ENCODE measurements at regions not wholly inside any gene's neighbourhood (a gene's known extent, or its start where the extent isn't known, plus 50 kb on each side); places are given as distances from the start of the nearest gene placed in this dataset.

GRCh38 chr5:144089401-144090021, 80.9 kb downstream of the YIPF5 start:
- TF ChIP-seq, protein P1, sequence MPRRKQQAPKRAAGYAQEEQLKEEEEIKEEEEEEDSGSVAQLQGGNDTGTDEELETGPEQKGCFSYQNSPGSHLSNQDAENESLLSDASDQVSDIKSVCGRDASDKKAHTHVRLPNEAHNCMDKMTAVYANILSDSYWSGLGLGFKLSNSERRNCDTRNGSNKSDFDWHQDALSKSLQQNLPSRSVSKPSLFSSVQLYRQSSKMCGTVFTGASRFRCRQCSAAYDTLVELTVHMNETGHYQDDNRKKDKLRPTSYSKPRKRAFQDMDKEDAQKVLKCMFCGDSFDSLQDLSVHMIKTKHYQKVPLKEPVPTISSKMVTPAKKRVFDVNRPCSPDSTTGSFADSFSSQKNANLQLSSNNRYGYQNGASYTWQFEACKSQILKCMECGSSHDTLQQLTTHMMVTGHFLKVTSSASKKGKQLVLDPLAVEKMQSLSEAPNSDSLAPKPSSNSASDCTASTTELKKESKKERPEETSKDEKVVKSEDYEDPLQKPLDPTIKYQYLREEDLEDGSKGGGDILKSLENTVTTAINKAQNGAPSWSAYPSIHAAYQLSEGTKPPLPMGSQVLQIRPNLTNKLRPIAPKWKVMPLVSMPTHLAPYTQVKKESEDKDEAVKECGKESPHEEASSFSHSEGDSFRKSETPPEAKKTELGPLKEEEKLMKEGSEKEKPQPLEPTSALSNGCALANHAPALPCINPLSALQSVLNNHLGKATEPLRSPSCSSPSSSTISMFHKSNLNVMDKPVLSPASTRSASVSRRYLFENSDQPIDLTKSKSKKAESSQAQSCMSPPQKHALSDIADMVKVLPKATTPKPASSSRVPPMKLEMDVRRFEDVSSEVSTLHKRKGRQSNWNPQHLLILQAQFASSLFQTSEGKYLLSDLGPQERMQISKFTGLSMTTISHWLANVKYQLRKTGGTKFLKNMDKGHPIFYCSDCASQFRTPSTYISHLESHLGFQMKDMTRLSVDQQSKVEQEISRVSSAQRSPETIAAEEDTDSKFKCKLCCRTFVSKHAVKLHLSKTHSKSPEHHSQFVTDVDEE (CRISPR knock-in tag; IDR thresholded peaks at IDR 0.05), result no peak
- TF ChIP-seq ESRRG (CRISPR knock-in tag; IDR thresholded peaks at IDR 0.05) (no peak), TOX (CRISPR knock-in tag; IDR thresholded peaks at IDR 0.05; ENCODE audit: borderline replicate concordance) (no peak)
- ATAC-seq, result peak; percentile 49; the same call in 2 of the 3 replicates

DNA sequence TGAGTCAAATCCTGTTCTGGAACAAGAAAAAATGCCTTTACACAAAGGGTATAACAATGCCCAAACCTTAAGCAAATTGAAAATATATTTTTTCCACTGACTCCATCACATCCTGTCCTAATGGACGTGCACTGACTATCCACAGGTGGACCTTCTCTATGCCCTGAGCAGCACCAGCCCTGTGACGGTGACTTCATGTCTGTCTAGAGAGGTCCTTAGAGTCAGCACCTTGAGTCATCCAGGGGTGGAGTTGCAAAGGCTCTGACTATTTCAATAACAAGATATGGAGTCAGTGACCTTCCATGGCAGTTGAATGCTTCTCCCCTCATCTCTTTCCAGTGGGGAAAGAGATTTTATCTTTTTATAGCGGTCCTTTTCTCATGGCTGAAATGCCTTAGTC, 78.0 kb downstream of the YIPF5 start:
- TF ChIP-seq ISL1 (CRISPR knock-in tag; IDR thresholded peaks at IDR 0.05), result no peak
- TF ChIP-seq SNAI2 (CRISPR knock-in tag; IDR thresholded peaks at IDR 0.05), result no peak
- no peak for TF ChIP-seq OSR1 (CRISPR knock-in tag; IDR thresholded peaks at IDR 0.05)
- no peak for TF ChIP-seq TCF4 (CRISPR knock-in tag; IDR thresholded peaks at IDR 0.05; ENCODE audit: borderline replicate concordance)
- TF ChIP-seq, protein P2, sequence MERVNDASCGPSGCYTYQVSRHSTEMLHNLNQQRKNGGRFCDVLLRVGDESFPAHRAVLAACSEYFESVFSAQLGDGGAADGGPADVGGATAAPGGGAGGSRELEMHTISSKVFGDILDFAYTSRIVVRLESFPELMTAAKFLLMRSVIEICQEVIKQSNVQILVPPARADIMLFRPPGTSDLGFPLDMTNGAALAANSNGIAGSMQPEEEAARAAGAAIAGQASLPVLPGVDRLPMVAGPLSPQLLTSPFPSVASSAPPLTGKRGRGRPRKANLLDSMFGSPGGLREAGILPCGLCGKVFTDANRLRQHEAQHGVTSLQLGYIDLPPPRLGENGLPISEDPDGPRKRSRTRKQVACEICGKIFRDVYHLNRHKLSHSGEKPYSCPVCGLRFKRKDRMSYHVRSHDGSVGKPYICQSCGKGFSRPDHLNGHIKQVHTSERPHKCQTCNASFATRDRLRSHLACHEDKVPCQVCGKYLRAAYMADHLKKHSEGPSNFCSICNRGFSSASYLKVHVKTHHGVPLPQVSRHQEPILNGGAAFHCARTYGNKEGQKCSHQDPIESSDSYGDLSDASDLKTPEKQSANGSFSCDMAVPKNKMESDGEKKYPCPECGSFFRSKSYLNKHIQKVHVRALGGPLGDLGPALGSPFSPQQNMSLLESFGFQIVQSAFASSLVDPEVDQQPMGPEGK (CRISPR knock-in tag; IDR thresholded peaks at IDR 0.05; ENCODE audit: borderline replicate concordance), result no peak
- no peak for TF ChIP-seq TOX (CRISPR knock-in tag; IDR thresholded peaks at IDR 0.05; ENCODE audit: borderline replicate concordance)
- TF ChIP-seq RARB (CRISPR knock-in tag; IDR thresholded peaks at IDR 0.05), result no peak
- TF ChIP-seq, protein P3, sequence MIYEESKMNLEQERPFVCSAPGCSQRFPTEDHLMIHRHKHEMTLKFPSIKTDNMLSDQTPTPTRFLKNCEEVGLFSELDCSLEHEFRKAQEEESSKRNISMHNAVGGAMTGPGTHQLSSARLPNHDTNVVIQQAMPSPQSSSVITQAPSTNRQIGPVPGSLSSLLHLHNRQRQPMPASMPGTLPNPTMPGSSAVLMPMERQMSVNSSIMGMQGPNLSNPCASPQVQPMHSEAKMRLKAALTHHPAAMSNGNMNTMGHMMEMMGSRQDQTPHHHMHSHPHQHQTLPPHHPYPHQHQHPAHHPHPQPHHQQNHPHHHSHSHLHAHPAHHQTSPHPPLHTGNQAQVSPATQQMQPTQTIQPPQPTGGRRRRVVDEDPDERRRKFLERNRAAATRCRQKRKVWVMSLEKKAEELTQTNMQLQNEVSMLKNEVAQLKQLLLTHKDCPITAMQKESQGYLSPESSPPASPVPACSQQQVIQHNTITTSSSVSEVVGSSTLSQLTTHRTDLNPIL (CRISPR knock-in tag; IDR thresholded peaks at IDR 0.05; ENCODE audit: low read depth), result no peak
- no peak for TF ChIP-seq ARNTL (CRISPR knock-in tag; IDR thresholded peaks at IDR 0.05; ENCODE audit: borderline replicate concordance, low read depth)
- TF ChIP-seq PPARA (CRISPR knock-in tag; IDR thresholded peaks at IDR 0.05; ENCODE audit: borderline replicate concordance), result no peak
- no peak for TF ChIP-seq ZNF8 (CRISPR knock-in tag; IDR thresholded peaks at IDR 0.05)
- TF ChIP-seq ZFP30 (CRISPR knock-in tag; IDR thresholded peaks at IDR 0.05), result no peak
- TF ChIP-seq, protein P1 (CRISPR knock-in tag; IDR thresholded peaks at IDR 0.05), result no peak
- TF ChIP-seq POU6F1 (CRISPR knock-in tag; IDR thresholded peaks at IDR 0.05; ENCODE audit: borderline replicate concordance, low read depth), result no peak
- no peak for TF ChIP-seq BACH2 (CRISPR knock-in tag; IDR thresholded peaks at IDR 0.05; ENCODE audit: borderline replicate concordance)

DNA sequence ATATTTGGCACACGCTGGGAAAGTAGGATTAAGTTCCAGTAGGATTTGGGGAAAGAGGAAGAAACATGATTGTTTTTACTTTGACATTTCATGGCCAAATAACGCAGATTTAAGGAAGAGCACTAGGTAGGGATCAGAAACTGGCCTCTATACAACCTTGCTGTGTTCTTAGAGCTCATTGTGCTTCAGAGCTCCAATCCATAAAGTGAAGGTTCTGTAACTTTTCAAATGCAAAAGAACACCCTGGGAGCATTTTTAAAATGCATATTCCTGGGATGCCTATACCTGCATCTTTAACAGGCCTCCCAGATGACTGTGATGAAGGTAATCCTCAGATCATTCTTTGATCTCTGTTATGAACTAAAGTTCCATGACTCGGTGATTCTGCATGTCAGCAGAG, 77.1 kb downstream of the YIPF5 start:
- no peak for ATAC-seq
- TF ChIP-seq ESRRG (CRISPR knock-in tag; IDR thresholded peaks at IDR 0.05) (no peak), ISL1 (CRISPR knock-in tag; IDR thresholded peaks at IDR 0.05) (no peak), TCF4 (CRISPR knock-in tag; IDR thresholded peaks at IDR 0.05; ENCODE audit: borderline replicate concordance) (no peak), ZFP30 (CRISPR knock-in tag; IDR thresholded peaks at IDR 0.05) (no peak), POU6F1 (CRISPR knock-in tag; IDR thresholded peaks at IDR 0.05; ENCODE audit: borderline replicate concordance, low read depth) (no peak), RARB (CRISPR knock-in tag; IDR thresholded peaks at IDR 0.05) (no peak), ARNTL (CRISPR knock-in tag; IDR thresholded peaks at IDR 0.05; ENCODE audit: borderline replicate concordance, low read depth) (no peak), OSR1 (CRISPR knock-in tag; IDR thresholded peaks at IDR 0.05) (no peak)
- TF ChIP-seq, protein P1 (CRISPR knock-in tag; IDR thresholded peaks at IDR 0.05), result no peak
- TF ChIP-seq, protein P3 (CRISPR knock-in tag; IDR thresholded peaks at IDR 0.05; ENCODE audit: low read depth), result no peak

More for the DNA sequence above, 78.0 kb downstream of the YIPF5 start:
- no peak for ATAC-seq
